Neural cell (in vitro differentiated cells): ENCODE measurements at regions not wholly inside any gene's neighbourhood (a gene's known extent, or its start where the extent isn't known, plus 50 kb on each side); places are given as distances from the start of the nearest gene placed in this dataset.

Experiments used
- H2AFZ ChIP-seq: fragments of 200-600, 300-800 bp; sonication (generic), shearing (Covaris generic); 2 replicates; pipeline ENCODE4 v1.6.0; 2014; ENCODE audit warnings: low read depth, mild to moderate bottlenecking, antibody characterized with exemption, low read length, moderate library complexity
- H3F3A ChIP-seq: fragments of 200-600 bp; shearing (Covaris generic); 2 replicates; pipeline ENCODE4 v1.6.1; 2016; ENCODE audit warnings: mild to moderate bottlenecking, moderate library complexity, mixed read lengths, antibody characterized with exemption, low read length; ENCODE audit not compliant: insufficient read depth, poor library complexity, severe bottlenecking
- H3K27ac ChIP-seq: fragments of 200-600, 300-800 bp; sonication (generic), shearing (Covaris generic); 2 replicates; pipeline ENCODE4 v1.5.1; 2014; ENCODE audit warnings: mild to moderate bottlenecking, low read length, moderate library complexity
- H3K27me3 ChIP-seq: fragments of 300-800, 200-600 bp; sonication (generic), shearing (Covaris generic); 2 replicates; pipeline ENCODE4 v1.6.0; 2014; ENCODE audit warnings: mild to moderate bottlenecking, low read depth, low read length, moderate library complexity; ENCODE audit not compliant: insufficient read depth
- H3K36me3 ChIP-seq: fragments of 300-800, 200-600 bp; sonication (generic), shearing (Covaris generic); 2 replicates; pipeline ENCODE4 v1.5.1; 2014; ENCODE audit warnings: mild to moderate bottlenecking, antibody characterized with exemption, low read length, moderate library complexity; ENCODE audit not compliant: insufficient read depth
- H3K4me2 ChIP-seq: fragments of 300-800, 200-600 bp; sonication (generic), shearing (Covaris generic); 2 replicates; pipeline ENCODE4 v1.6.0; 2014; ENCODE audit warnings: mild to moderate bottlenecking, low read length
- H3K4me3 ChIP-seq: fragments of 300-800, 200-600 bp; sonication (generic), shearing (Covaris generic); 2 replicates; pipeline ENCODE4 v1.5.1; 2014; ENCODE audit warnings: mild to moderate bottlenecking, low read length, moderate library complexity
- H3K79me2 ChIP-seq: fragments of 200-600 bp; shearing (Covaris generic); replicated peaks from 2 replicates; pipeline ENCODE4 v1.6.0; 2014; ENCODE audit warnings: mild to moderate bottlenecking, low read length, moderate library complexity; ENCODE audit not compliant: insufficient read depth
- H3K9ac ChIP-seq: fragments of 300-800, 200-600 bp; sonication (generic), shearing (Covaris generic); 2 replicates; pipeline ENCODE4 v1.6.1; 2016; ENCODE audit warnings: mild to moderate bottlenecking, low read length, mixed read lengths
- H3K9me2 ChIP-seq: fragments of 200-600 bp; shearing (Covaris generic); 2 replicates; pipeline ENCODE4 v1.6.1; 2016; ENCODE audit warnings: mild to moderate bottlenecking, low read length, mixed read lengths; ENCODE audit not compliant: insufficient read depth
- H3K9me3 ChIP-seq: fragments of 200-600, 300-800 bp; sonication (generic), shearing (Covaris generic); 2 replicates; pipeline ENCODE4 v1.6.1; 2016; ENCODE audit warnings: mild to moderate bottlenecking, mixed run types, low read length, moderate library complexity, mixed read lengths
- H4K20me1 ChIP-seq: fragments of 200-600 bp; shearing (Covaris generic); 2 replicates; pipeline ENCODE4 v1.6.1; 2016; ENCODE audit warnings: mild to moderate bottlenecking, mixed run types; ENCODE audit not compliant: insufficient read depth
- EP300 ChIP-seq: fragments of 450-650 bp; conservative IDR thresholded peaks from 2 replicates; pipeline ENCODE4 v1.6.1; 2014; ENCODE audit warnings: antibody characterized with exemption, mild to moderate bottlenecking, moderate library complexity; ENCODE audit not compliant: poor library complexity, severe bottlenecking
- EZH2 ChIP-seq: fragments of 200-600, 300-800 bp; shearing (Covaris generic), sonication (generic); IDR thresholded peaks from 2 replicates; pipeline ENCODE4 v1.6.1; 2014; ENCODE audit warnings: antibody characterized with exemption, low read length, borderline replicate concordance, mild to moderate bottlenecking; ENCODE audit not compliant: insufficient read depth, poor library complexity, severe bottlenecking
- MXI1 ChIP-seq: fragments of 450-650 bp; conservative IDR thresholded peaks from 2 replicates; pipeline ENCODE4 v1.6.1; 2014; ENCODE audit warnings: antibody characterized with exemption, mild to moderate bottlenecking; ENCODE audit not compliant: poor library complexity, severe bottlenecking
- POLR2AphosphoS5 ChIP-seq: IDR thresholded peaks from 2 replicates; pipeline ENCODE4 v1.6.1; 2012
- RAD21 ChIP-seq: fragments of 450-650 bp; conservative IDR thresholded peaks from 2 replicates; pipeline ENCODE4 v1.6.1; 2014; ENCODE audit warnings: antibody characterized with exemption, mild to moderate bottlenecking, moderate library complexity
- SMC3 ChIP-seq: fragments of 450-650 bp; conservative IDR thresholded peaks from 2 replicates; pipeline ENCODE4 v1.6.1; 2014; ENCODE audit warnings: antibody characterized with exemption, mild to moderate bottlenecking, moderate library complexity; ENCODE audit not compliant: poor library complexity
- TAF1 ChIP-seq: IDR thresholded peaks from 2 replicates; pipeline ENCODE4 v1.6.1; 2012; ENCODE audit warnings: low read depth
- TF ChIP-seq, protein P1 (sequence below): fragments of 450-650 bp; IDR thresholded peaks from 2 replicates; pipeline ENCODE4 v1.5.1; 2014; ENCODE audit warnings: antibody characterized with exemption, mild to moderate bottlenecking, moderate library complexity; ENCODE audit not compliant: poor library complexity, severe bottlenecking
- TF ChIP-seq, protein P2 (sequence below): IDR thresholded peaks from 2 replicates; pipeline ENCODE4 v1.6.1; 2012; ENCODE audit warnings: borderline replicate concordance

DNA sequence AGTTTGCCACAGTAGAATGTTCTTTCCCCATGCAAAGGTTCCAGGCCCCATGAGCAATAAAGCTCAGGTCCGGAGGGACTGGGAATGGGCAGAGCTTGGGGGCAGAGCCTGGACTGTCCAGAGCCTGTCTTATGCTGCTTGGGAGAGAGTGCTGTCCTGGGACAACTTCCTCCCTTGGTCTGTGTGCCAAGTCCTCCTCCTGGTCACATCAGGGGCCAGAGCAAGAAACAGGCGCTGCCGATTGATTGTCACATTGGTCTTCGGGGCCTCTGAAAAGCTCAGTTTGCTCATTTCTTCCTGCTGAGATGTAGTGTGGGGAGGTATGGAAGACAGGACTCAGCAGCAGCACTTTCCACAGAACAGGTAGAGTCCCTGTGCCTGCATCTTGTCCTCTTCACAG, 54.0 kb upstream of the FCN1 start:
- H2AFZ ChIP-seq = no peak overlapping the region
- H3F3A ChIP-seq = no peaks in the 10 kb centered on the region
- H3K4me2 ChIP-seq = no peak overlapping the region
- H3K27me3 ChIP-seq = no peaks in the 10 kb centered on the region
- H3K4me3 ChIP-seq = no peak overlapping the region
- H4K20me1 ChIP-seq = no peaks in the 10 kb centered on the region
- no peak overlapping the region for H3K27ac ChIP-seq
- H3K36me3 ChIP-seq = no peaks in the 10 kb centered on the region
- H3K9ac ChIP-seq = no peak overlapping the region
- no peaks in the 10 kb centered on the region for H3K79me2 ChIP-seq
- no peaks in the 10 kb centered on the region for H3K9me2 ChIP-seq
- no peaks in the 10 kb centered on the region for H3K9me3 ChIP-seq
- TF ChIP-seq EP300 (no peak), MXI1 (no peak), EZH2 (no peak), POLR2AphosphoS5 (no peak), RAD21 (no peak), TAF1 (no peak), SMC3 (no peak)
- TF ChIP-seq, protein P1, sequence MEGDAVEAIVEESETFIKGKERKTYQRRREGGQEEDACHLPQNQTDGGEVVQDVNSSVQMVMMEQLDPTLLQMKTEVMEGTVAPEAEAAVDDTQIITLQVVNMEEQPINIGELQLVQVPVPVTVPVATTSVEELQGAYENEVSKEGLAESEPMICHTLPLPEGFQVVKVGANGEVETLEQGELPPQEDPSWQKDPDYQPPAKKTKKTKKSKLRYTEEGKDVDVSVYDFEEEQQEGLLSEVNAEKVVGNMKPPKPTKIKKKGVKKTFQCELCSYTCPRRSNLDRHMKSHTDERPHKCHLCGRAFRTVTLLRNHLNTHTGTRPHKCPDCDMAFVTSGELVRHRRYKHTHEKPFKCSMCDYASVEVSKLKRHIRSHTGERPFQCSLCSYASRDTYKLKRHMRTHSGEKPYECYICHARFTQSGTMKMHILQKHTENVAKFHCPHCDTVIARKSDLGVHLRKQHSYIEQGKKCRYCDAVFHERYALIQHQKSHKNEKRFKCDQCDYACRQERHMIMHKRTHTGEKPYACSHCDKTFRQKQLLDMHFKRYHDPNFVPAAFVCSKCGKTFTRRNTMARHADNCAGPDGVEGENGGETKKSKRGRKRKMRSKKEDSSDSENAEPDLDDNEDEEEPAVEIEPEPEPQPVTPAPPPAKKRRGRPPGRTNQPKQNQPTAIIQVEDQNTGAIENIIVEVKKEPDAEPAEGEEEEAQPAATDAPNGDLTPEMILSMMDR = no peak
- TF ChIP-seq, protein P2, sequence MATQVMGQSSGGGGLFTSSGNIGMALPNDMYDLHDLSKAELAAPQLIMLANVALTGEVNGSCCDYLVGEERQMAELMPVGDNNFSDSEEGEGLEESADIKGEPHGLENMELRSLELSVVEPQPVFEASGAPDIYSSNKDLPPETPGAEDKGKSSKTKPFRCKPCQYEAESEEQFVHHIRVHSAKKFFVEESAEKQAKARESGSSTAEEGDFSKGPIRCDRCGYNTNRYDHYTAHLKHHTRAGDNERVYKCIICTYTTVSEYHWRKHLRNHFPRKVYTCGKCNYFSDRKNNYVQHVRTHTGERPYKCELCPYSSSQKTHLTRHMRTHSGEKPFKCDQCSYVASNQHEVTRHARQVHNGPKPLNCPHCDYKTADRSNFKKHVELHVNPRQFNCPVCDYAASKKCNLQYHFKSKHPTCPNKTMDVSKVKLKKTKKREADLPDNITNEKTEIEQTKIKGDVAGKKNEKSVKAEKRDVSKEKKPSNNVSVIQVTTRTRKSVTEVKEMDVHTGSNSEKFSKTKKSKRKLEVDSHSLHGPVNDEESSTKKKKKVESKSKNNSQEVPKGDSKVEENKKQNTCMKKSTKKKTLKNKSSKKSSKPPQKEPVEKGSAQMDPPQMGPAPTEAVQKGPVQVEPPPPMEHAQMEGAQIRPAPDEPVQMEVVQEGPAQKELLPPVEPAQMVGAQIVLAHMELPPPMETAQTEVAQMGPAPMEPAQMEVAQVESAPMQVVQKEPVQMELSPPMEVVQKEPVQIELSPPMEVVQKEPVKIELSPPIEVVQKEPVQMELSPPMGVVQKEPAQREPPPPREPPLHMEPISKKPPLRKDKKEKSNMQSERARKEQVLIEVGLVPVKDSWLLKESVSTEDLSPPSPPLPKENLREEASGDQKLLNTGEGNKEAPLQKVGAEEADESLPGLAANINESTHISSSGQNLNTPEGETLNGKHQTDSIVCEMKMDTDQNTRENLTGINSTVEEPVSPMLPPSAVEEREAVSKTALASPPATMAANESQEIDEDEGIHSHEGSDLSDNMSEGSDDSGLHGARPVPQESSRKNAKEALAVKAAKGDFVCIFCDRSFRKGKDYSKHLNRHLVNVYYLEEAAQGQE = no peak

DNA sequence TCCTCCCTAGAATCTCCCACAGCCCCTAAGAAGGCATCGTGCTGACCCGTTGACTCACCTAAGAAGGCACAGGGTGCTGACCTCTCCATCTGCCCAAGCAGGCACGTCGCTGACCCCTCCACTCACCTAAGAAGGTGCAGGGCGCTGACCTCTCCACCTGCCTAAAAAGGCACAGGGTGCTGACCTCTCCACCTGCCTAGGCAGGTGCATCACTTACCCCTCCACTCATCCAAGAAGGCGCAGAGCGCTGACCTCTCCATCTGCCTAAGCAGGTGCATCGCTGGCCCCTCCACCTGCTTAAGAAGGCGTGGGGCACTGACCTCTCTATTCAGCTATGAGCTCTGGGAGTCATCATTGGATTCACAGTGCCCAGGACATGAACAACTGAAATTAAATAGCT, 54.4 kb upstream of the FCN1 start:
- Histone ChIP-seq H3K9me3 (no peaks in the 10 kb centered on the region), H3K4me3 (no peak overlapping the region), H2AFZ (no peak overlapping the region), H4K20me1 (no peaks in the 10 kb centered on the region), H3K27me3 (no peaks in the 10 kb centered on the region), H3K36me3 (no peaks in the 10 kb centered on the region), H3K4me2 (no peak overlapping the region), H3K9me2 (no peaks in the 10 kb centered on the region), H3K79me2 (no peaks in the 10 kb centered on the region), H3F3A (no peaks in the 10 kb centered on the region), H3K9ac (no peak overlapping the region), H3K27ac (no peak overlapping the region)
- TF ChIP-seq, protein P2 = no peak
- TF ChIP-seq POLR2AphosphoS5 (no peak), TAF1 (no peak), MXI1 (no peak), EZH2 (no peak), SMC3 (no peak), EP300 (no peak), RAD21 (no peak)
- TF ChIP-seq, protein P1 = no peak
